HG03469 (cell line): ENCODE measurements at regions not wholly inside any gene's neighbourhood (a gene's known extent, or its start where the extent isn't known, plus 50 kb on each side); places are given as distances from the start of the nearest gene placed in this dataset.

Source experiments
- ATAC-seq: cut with Tn5 transposase; IDR thresholded peaks from one replicate; pipeline ENCODE4 v1.9.1; 2021; ENCODE audit warnings: mild to moderate bottlenecking, moderate library complexity, moderate number of reproducible peaks; ENCODE audit not compliant: unreplicated experiment

DNA sequence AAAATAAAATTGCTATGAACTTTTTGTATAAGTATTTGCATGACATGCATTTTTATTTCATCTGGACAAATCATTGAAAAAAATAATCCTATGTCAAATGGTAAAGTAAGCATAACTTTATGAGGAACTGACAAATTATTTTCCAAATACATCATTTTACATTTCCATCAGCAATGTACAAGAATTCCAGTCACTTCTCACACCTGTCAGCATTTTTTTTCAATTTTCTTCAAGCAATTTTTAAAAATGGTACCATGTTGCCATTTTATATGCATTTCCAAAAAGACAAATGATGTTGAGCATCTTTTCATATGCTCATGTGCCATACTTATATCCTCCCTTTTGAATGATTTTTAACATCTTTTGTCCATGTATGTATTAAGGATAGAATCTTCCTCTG is 961.7 kb upstream of the PIK3C3 start:
- no peak for ATAC-seq

DNA sequence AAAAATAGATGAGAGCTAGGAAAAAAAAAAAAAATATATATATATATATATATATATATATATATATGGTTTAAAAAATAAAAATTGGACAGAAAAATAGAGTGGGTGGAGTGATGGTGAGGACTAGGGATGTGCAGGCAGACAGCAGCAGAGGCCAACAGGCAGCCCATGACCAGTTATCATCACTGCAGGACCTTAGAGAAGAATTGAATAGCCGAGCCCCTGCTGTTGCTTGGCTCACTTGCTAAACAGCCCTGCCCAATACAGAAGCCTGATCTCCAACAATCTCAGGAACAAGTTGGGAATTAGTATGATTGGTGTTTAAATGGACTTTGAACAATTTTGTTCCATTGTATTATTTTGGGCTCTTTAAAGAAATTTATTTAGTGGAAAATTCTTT is 967.5 kb upstream of the PIK3C3 start:
- no peak for ATAC-seq

DNA sequence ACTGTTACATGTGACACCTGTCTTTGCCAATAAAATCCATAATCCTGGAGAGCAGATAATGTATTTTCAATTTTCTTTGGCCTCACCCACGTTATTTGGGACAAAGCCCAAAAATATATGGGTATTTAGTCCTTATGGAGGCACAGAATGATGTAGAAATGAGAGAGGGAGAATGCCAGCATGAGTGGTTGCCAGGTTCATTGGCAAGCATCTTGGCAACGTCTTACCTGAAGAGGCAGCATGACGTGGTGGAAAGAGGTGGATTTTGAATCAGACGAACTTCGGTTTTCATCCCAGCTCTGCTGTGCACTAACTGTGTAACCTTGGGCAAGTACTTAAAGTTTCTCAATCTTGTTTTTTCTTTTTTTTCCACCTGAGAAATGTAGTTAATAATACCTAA is 969.6 kb upstream of the PIK3C3 start:
- no peak for ATAC-seq

DNA sequence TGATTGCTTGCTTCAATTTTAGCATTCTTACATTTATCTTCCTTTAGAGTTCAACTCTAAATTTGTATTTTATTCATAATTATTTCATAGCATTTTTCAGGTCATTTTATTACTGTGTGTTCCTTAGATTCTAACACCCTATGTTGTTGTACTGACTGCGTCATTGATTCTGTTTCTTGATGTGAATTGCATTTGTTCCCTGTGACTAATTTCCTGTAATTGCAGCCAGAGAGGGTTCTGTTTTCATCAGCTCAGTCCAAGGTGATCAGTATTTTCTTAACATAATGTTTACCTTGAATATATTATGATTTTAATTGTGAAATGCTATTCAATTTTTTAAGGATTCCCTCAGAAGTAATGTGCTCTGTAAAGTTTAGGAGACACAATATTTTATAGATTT is 970.2 kb upstream of the PIK3C3 start:
- no peak for ATAC-seq

DNA sequence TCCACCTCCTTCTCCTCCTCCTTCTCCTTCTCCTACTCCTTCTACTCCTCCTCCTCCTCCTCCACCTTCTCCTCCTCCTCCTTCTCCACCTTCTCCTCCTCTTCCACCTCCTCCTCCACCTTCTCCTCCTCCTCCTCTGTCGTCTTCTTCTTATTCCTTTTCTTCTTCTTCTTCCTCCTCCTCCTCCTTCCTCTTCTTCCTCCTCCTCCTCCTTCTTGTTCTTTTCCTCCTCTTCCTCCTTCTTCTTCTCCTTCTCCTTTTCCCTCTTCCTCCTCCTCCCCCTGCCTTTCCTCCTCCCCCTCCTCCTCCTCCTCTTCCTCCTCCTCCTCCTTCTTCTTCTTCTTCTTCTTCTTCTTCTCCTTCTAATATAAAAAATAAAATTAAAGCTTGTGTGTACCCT is 971.2 kb upstream of the PIK3C3 start:
- ATAC-seq, result no peak

DNA sequence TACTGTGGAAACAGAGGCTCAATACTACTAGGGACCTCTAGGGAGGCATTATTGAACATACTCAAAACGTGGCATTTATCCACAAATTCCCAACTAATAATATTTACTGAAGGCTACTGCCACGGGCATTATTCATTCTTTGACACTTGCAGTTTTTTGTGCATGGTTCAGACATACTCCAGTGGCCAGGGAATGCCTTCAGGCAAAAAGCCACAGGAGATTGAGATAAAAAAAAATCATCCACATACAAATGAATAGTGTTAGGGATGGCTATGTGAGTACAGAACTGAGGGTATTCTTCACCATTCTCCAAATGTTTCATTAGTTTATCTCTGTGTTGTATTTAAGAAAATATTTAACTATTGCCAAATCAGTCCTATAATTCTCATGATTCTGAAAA is 974.9 kb upstream of the PIK3C3 start:
- no peak for ATAC-seq

DNA sequence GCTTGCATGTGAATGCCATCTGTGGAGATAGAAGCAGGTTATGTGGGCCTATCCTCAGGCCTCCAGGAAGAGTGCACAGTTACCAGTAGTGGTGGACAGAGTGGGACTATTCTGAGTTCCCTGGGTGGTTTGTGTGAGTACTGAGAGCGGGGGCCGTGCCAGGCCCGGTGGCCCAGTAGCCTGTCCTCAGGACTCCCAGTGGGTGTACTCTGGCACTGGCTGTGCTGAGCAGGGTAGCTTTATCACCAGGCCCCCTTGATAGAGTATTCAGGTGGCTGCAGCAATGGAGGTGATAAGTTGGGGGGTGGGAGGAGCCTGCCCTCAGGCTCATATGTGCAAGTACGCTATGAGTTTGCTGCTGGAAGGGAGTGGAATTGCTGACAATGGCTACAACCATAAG is 979.0 kb upstream of the PIK3C3 start:
- no peak for ATAC-seq

DNA sequence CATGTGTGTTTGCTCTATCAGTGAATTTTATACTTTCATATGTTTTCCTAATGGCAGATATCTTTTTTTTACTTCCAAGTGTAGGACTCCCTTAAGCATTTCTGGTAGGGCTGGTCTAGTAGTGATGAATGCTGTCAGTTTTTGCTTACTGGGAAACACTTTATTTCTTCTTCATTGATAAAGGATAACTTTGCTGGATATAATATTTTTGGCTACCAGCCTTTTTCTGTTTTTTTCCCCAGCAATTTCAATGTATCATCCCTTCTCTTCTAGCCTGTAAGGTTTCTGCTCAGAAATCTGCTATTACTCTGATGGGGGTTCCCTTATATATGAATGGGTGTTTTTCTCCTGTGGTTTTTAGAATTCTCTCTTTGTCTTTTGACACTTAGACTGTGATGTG is 980.6 kb upstream of the PIK3C3 start:
- ATAC-seq, result no peak

DNA sequence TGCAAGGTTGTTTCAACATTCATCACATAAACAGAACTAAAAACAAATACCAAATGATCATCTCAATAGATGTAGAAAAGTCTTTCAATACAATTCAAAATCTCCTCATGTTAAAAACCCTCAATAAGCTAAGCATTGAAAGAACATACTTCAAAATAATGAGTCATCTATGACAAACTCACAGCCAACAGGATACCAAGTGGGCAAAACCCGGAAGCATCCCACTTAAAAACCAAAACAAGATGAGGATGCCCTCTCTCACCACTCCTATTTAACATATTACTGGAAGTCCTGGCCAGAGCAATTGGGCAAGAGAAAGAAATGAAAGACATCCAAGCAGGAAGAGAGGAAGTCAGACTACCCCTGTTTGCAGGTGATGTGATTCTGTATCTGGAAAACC is 992.2 kb upstream of the PIK3C3 start:
- ATAC-seq, result no peak

DNA sequence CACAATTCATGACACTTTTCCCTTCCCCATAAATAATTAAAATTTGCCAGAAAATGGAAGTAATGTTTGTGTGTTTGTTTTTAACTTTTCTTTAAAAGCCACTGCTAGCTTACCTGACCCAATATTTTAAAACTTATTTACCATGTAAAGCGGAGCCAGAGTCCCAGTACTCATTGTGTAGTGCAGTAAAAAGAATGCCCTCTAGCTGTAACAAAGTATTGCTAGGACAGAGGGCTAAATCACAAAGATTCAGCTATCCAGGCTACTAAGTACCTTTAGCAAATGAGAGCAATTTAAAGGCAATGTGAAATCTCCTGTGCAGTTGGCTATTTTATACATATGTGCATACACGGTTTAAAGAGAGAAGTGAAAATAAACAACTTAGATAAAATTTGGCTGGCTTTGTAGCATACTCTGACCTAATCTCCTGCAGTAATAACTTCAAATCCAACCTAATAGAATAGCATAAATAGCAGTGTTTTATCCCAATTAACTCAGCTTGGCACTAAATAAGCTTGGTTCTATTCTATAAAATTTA is 997.4 kb upstream of the PIK3C3 start:
- ATAC-seq, result no peak

DNA sequence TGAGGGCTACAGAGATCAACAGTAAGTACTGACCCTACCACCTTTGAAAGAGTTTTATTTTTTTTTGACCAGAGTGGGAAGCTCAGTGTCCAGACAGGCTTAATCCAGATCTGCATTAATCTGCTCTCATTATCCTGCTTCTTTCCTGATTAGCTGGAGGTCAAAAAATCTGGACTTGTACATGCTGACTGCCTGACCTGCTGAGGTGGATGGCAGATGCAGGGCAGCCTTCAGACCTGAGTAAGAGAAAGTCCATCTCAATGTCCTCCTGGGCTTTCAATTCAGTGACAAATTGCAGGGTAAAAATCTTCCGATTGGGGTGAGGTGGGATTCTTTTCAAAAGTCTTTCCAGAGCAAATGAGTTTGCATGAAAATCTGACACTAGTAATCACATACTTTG is 998.8 kb upstream of the PIK3C3 start:
- no peak for ATAC-seq

DNA sequence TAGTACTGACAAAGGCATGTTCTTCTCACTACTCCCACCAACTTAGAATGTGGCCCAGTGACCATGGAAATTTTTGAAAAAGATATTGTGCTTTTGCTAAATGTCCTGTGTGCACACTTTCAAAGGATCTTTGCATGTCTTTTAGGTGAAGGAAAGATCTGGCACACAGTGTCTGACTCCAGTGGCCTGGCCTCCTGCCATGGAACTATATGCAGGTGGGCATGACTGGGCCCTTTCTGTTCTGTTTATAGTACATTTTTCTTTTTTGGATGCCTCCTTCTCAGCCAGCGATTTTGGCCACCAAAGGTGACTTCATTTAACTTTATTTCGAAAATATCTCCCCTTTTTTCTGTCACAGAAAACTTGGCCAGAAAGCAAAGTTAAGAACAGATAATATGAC is 999.7 kb upstream of the PIK3C3 start:
- ATAC-seq, result no peak

DNA sequence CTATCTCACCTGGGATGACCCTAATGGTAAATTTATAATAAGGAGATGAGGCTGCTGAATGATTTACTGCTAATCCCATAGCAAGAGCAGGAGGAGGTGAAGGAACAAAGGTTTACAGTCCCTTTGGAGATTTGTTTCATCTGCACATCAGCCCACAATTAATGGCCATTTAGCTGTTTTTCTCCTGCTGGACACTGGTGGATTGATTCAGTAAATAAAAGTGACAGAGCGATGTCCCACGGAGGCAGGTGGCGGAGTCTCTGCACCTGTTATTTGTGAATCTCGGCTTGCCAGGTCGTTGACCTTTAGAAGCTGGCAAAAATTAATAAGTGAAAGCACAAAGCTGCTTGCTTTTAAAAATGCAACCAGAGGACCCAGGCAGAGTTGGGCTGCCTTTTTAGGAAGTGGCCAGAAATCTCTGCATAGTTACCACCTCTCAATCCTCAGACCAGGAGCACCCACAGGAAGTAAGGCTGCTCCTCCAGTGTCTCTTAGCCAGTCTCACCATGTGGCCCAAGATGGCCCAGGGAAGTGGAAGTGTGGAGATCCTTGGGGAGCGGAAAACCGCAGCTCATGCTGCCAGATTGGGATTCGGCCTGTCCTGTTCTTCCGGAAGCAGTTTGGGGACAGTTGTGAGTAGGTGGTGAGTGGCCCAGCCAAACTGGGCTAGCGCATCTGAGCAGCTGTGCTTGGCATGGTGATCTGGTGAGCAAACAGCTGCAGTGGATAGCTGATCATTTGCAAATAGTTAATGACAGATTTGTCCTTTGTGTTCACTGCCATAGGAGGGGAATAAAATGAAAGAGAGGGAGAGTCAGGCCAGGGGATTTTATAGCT is 1005.7 kb upstream of the PIK3C3 start:
- no peak for ATAC-seq

DNA sequence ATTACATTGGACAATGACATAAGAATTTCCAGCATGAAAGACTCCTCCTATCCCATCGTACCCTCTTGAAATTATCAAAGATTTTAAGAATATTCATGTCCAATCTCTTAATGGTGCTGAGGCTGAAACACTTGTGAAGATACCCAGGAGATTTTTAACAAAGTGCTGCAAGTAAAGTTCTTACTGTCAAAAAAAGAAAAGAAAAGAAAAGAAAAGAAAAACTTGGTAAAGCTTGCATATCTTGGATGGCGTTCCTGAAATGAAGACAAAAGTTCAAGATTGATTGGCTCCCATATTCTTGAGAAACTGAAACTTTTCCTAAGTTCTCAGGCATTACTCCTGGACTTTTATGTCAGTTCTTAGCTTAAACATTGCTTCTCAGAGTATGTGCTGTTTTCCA is 1010.5 kb upstream of the PIK3C3 start:
- no peak for ATAC-seq

DNA sequence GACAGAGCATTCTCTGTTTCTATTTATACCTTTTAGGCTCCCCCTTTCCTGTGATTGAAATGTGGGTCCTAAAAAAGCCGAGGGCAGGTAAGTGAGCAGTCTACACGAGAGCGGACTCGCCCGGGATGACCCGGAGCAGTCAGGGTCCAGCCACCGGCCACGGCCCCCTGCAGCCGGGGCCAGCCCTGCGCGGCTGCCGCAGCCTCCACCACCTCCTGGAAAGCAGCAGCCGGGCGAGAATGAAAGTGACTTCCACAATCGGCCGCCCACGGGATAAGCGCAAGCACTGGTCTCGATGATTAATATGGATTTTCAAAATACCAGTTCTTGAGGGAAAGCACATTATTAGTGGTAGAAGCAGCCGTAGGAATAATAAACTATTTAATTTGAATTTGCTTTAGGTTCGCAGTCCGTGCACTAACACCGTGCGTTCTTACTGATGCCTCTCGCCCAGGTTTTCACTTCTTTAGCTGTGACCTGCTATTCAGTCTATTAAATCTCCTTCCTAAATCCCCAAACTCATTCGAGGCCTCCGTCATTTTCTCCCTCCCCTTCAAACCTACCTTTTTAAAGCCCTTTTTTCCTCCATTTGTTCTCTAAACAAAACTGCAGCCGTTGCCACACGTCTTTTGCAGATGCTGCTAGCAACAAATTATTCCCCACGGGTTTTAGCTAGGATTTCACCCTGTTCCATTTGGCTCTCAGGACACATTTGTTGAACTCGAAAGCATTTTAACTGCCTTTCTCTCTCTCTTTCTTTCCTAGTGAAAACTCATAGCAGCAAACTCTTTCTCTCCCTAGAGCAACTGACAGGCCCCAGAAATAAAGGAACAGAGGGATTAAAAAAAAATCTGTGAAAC is 1015.1 kb upstream of the PIK3C3 start:
- no peak for ATAC-seq

DNA sequence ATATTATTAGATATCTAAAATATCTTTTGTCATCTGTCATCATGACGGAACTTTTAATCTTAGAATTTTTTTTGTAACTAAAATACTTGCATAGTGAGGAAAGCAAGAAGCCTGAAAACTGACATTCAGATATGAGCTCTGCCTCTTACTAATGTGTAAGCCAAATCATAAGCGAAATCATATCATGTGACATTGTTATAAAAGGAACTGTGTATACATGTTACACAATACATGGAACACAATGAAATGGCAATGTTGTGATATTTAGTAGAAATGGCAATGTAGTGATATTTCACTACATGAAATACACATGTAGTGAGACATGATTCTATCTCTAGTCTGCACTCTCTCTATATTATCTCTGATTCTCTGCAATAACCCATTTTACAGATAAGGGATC is 1016.4 kb upstream of the PIK3C3 start:
- no peak for ATAC-seq

DNA sequence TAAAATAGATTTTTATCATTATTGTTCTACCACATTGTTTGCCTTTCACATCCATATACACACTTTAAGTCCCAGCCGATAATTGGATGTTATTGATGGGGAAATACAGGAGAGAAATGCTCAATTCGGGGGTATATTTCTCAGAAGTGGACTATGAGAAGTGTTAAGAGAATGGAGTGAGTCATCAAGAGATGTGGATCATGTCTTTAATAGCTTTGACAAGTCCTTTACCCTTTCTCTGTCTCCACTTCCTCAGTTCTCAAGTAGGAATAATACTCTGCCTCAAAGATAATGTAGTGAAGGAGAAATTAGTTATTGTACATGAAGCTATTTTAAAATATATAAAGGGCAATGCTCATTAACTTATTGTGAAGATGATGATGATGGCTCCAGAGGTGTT is 1017.6 kb upstream of the PIK3C3 start:
- no peak for ATAC-seq

DNA sequence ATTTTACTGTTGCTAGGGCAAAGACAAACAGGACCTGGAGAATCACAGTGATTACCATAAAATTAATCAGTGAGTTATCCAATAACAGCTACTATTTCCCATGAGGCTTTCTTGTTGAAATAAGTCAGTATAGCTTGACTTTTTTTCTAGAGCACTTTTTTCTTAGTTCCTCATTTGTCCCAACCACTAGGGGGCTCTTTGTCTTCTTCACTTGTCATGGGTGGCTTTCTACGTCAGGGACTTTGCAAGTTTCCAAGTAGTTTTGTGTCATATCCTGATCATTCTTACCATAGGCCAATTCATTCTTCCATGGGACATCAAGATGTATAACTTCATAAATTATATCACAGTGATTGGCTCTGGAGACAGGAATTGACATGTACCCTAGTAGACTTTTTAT is 1019.6 kb upstream of the PIK3C3 start:
- ATAC-seq, result no peak

DNA sequence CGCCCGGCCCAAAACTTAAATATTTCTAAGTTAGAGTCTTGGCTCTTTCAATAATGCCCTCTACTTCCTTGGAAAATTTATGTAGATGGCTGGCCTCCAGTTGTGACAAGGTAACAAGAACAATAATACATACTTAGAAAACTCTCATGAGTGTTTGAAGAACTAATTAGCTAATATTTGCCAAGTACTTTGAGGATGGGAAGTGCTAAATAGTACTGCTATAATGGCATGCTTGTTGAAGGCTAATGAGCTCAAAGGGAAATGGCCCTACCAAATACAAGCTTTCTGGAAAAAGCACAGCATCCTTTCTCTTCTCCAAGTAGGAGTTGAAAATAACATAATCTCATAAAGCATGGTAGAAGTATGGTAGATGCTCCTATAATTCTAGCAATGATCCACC is 1022.2 kb upstream of the PIK3C3 start:
- no peak for ATAC-seq

DNA sequence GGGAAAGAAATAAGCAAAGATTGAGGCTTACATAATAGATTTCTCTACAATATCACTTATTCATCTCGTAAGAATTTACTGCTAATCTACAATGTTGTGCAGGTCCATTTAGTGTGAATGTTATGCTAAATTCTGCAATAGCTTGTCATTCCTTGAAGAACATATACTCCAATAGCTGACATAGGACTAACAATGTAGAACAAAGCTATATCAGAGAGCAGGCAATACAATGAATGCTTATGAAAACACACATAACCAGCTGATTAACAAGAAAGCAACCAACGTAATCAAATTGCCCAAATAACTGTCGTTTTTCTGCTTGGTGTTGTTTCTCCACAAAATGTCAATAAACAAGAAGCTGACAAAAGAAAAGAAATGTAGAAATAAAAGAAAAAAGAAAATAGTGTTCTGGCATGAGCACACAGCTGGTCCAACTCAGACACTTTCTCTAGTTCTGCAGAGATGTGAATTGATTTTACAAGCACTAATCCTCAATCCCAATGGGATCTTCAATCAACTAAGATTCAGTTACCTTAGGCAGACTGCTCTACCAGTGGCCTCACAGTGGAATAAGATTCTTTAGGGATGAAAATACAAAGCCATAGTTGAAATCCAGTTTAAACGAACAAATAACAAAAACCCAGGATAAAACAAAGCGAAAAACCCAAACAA is 1024.7 kb upstream of the PIK3C3 start:
- no peak for ATAC-seq

DNA sequence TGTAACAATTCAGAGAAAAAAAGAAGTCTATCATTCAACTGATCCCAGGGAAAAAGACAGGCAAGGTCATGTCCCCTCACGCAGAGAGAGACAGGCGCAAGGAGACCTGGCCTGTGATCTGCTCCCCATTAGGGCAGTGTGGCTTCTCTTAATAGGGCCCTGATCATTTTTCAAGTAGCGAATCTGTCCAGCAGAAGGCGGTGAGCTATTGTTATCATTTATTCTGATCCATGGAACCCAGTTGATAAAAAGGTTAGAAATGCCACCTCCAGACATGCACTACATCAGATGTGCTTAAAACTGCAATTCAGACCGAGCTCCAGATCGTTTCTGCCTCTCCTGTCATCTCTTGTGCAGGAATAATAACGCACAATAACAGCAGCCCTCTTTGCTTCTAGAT is 1025.6 kb upstream of the PIK3C3 start:
- no peak for ATAC-seq
